Thoracic aorta (tissue), 2 donors: ENCODE measurements at regions not wholly inside any gene's neighbourhood (a gene's known extent, or its start where the extent isn't known, plus 50 kb on each side); places are given as distances from the start of the nearest gene placed in this dataset.

Experiments used
- ATAC-seq: fragments of 150-250 bp; one replicate; pipeline ENCODE4 v1.8.0; 2017; ENCODE audit warnings: low read depth; ENCODE audit not compliant: insufficient number of reproducible peaks, low FRiP score
- DNase-seq: peaks from one replicate; pipeline ENCODE4 v3.0.0-alpha.2; 2020; ENCODE audit warnings: low spot score
- H3K27ac ChIP-seq, 2 donors: fragments of 200-600 bp; sonication (generic); 1 replicate in 1 of 2; 2 replicates in 1 of 2; pipeline ENCODE4 v1.5.1; 2016; ENCODE audit warnings: mild to moderate bottlenecking in 2 of 2, moderate library complexity in 2 of 2
- H3K27me3 ChIP-seq: fragments of 200-600 bp; sonication (generic); replicated peaks from 2 replicates; pipeline ENCODE4 v1.6.0; 2016; ENCODE audit warnings: mild to moderate bottlenecking; ENCODE audit not compliant: insufficient read depth
- H3K36me3 ChIP-seq: fragments of 200-600 bp; sonication (generic); one replicate; pipeline ENCODE4 v1.5.1; 2016
- H3K4me1 ChIP-seq, 2 donors: fragments of 200-600 bp; sonication (generic); 1 replicate in 1 of 2; 2 replicates in 1 of 2; pipeline versions ENCODE4 v1.5.1 to v1.6.0; 2016; ENCODE audit warnings: low read depth in 2 of 2, mild to moderate bottlenecking in 1 of 2; ENCODE audit not compliant: control insufficient read depth in 1 of 2
- H3K4me3 ChIP-seq: fragments of 200-600 bp; sonication (generic); 2 replicates; pipeline ENCODE4 v1.5.1; 2016; ENCODE audit warnings: mild to moderate bottlenecking
- H3K9me3 ChIP-seq: fragments of 200-600 bp; sonication (generic); 2 replicates; pipeline ENCODE4 v1.5.1; 2016
- CTCF ChIP-seq: fragments of 200-600 bp; sonication (generic); IDR thresholded peaks from one replicate; pipeline ENCODE4 v1.5.1; 2019; ENCODE audit warnings: antibody characterized with exemption

GRCh38 chr2:103327386-103327785, 565.6 kb downstream of the TMEM182 start:
- no peaks in the 10 kb centered on the region for H3K4me1 ChIP-seq
- H3K27ac ChIP-seq, result no peak overlapping the region
- DNase-seq (no peak), ATAC-seq (no peak)
- no peaks in the 10 kb centered on the region for H3K9me3 ChIP-seq
- H3K36me3 ChIP-seq, result no peaks in the 10 kb centered on the region
- TF ChIP-seq CTCF, result no peak
- no peak overlapping the region for H3K4me3 ChIP-seq
- H3K27me3 ChIP-seq, result no peaks in the 10 kb centered on the region

- no peak for TF ChIP-seq CTCF
- H3K9me3 ChIP-seq, result no peaks in the 10 kb centered on the region
- ATAC-seq, result no peak
Measured at GRCh38 chr2:103327966-103328365, 566.1 kb downstream of the TMEM182 start.

GRCh38 chr2:103335403-103335802, 573.6 kb downstream of the TMEM182 start:
- no peak overlapping the region for H3K27ac ChIP-seq
- no peaks in the 10 kb centered on the region for H3K36me3 ChIP-seq
- TF ChIP-seq CTCF, result no peak
- no peak for ATAC-seq
- H3K27me3 ChIP-seq, result no peaks in the 10 kb centered on the region
- no peaks in the 10 kb centered on the region for H3K4me1 ChIP-seq
- no peaks in the 10 kb centered on the region for H3K9me3 ChIP-seq
- DNase-seq, result no peak
- H3K4me3 ChIP-seq, result no peak overlapping the region

More at GRCh38 chr2:103327966-103328365, 566.1 kb downstream of the TMEM182 start:
- H3K36me3 ChIP-seq, result no peaks in the 10 kb centered on the region
- no peaks in the 10 kb centered on the region for H3K4me1 ChIP-seq
- DNase-seq, result no peak
- H3K27me3 ChIP-seq, result no peaks in the 10 kb centered on the region
- no peak overlapping the region for H3K4me3 ChIP-seq
- H3K27ac ChIP-seq, result no peak overlapping the region

GRCh38 chr2:103338819-103339218, 577.0 kb downstream of the TMEM182 start:
- H3K9me3 ChIP-seq, result no peaks in the 10 kb centered on the region
- no peaks in the 10 kb centered on the region for H3K36me3 ChIP-seq
- H3K27me3 ChIP-seq, result no peaks in the 10 kb centered on the region
- no peak overlapping the region for H3K27ac ChIP-seq
- no peak for TF ChIP-seq CTCF
- ATAC-seq (no peak), DNase-seq (no peak)
- no peaks in the 10 kb centered on the region for H3K4me1 ChIP-seq
- H3K4me3 ChIP-seq, result no peak overlapping the region

- Histone ChIP-seq H3K27me3 (no peaks in the 10 kb centered on the region), H3K4me3 (no peak overlapping the region), H3K9me3 (no peaks in the 10 kb centered on the region), H3K27ac (no peak overlapping the region), H3K4me1 (no peaks in the 10 kb centered on the region), H3K36me3 (no peaks in the 10 kb centered on the region)
- DNase-seq (no peak), ATAC-seq (no peak)
- TF ChIP-seq CTCF, result no peak
Measured at GRCh38 chr2:103346780-103347179, 584.9 kb downstream of the TMEM182 start.
